Neuronal stem cell (in vitro differentiated cells): ENCODE measurements at regions not wholly inside any gene's neighbourhood (a gene's known extent, or its start where the extent isn't known, plus 50 kb on each side); places are given as distances from the start of the nearest gene placed in this dataset.

Experiments
- DNase-seq: peaks from one replicate; pipeline ENCODE4 v3.0.0-alpha.2; 2013; ENCODE audit warnings: low spot score
- H2AFZ ChIP-seq: one replicate; pipeline ENCODE4 v1.6.1; 2013; ENCODE audit warnings: mild to moderate bottlenecking, low read length, inconsistent platforms
- H2AK5ac ChIP-seq: 2 replicates; pipeline ENCODE4 v1.6.1; 2013; ENCODE audit warnings: low read depth, mild to moderate bottlenecking, inconsistent platforms, low read length, moderate library complexity, mixed read lengths
- H2BK120ac ChIP-seq: 2 replicates; pipeline ENCODE4 v1.6.1; 2013; ENCODE audit warnings: low read depth, mild to moderate bottlenecking, inconsistent platforms, low read length, moderate library complexity, mixed read lengths
- H2BK12ac ChIP-seq: one replicate; pipeline ENCODE4 v1.6.1; 2013; ENCODE audit warnings: low read length, inconsistent platforms
- H2BK15ac ChIP-seq: 2 replicates; pipeline ENCODE4 v1.6.1; 2013; ENCODE audit warnings: mild to moderate bottlenecking, low read length, inconsistent platforms, mixed read lengths
- H2BK5ac ChIP-seq: one replicate; pipeline ENCODE4 v1.6.1; 2013; ENCODE audit warnings: inconsistent platforms, mild to moderate bottlenecking, low read length, moderate library complexity
- H3K14ac ChIP-seq: one replicate; pipeline ENCODE4 v1.6.1; 2013; ENCODE audit warnings: low read length, inconsistent platforms
- H3K18ac ChIP-seq: 2 replicates; pipeline ENCODE4 v1.6.1; 2013; ENCODE audit warnings: low read length, inconsistent platforms
- H3K23ac ChIP-seq: 2 replicates; pipeline ENCODE4 v1.6.1; 2013; ENCODE audit warnings: low read depth, mild to moderate bottlenecking, mixed read lengths, low read length, inconsistent platforms; ENCODE audit not compliant: poor library complexity
- H3K27ac ChIP-seq: replicated peaks from 3 replicates; pipeline ENCODE4 v1.5.1; 2013; ENCODE audit warnings: low read length, inconsistent platforms
- H3K27me3 ChIP-seq, 3 experiments: 2 replicates each; pipeline ENCODE4 v1.6.1; 2013; ENCODE audit warnings: low read length in 3 of 3, mild to moderate bottlenecking in 2 of 3, inconsistent platforms in 1 of 3, low read depth in 1 of 3, mixed read lengths in 1 of 3, moderate library complexity in 1 of 3; ENCODE audit not compliant: control insufficient read depth in 3 of 3, insufficient read depth in 3 of 3
- H3K36me3 ChIP-seq, 2 donors: replicated peaks in 1 of 2; 2 replicates each; pipeline ENCODE4 v1.6.1; 2013; ENCODE audit warnings: low read length in 2 of 2; ENCODE audit not compliant: control insufficient read depth in 2 of 2, insufficient read depth in 2 of 2
- H3K4ac ChIP-seq: 2 replicates; pipeline ENCODE4 v1.6.1; 2013; ENCODE audit warnings: inconsistent platforms, mild to moderate bottlenecking, low read length, moderate library complexity
- H3K4me1 ChIP-seq, 2 donors: 1 replicate in 1 of 2; 2 replicates in 1 of 2; pipeline ENCODE4 v1.6.1; 2013; ENCODE audit warnings: low read length in 2 of 2, low read depth in 1 of 2; ENCODE audit not compliant: control insufficient read depth in 2 of 2, insufficient read depth in 1 of 2
- H3K4me2 ChIP-seq: one replicate; pipeline ENCODE4 v1.6.1; 2013; ENCODE audit warnings: mild to moderate bottlenecking, low read length, inconsistent platforms; ENCODE audit not compliant: insufficient read depth, poor library complexity, severe bottlenecking
- H3K4me3 ChIP-seq, 2 donors: 2 replicates each; pipeline ENCODE4 v1.5.1; 2013; ENCODE audit warnings: low read length in 2 of 2, mild to moderate bottlenecking in 2 of 2, inconsistent platforms in 1 of 2, moderate library complexity in 1 of 2
- H3K79me1 ChIP-seq: one replicate; pipeline ENCODE4 v1.6.1; 2013; ENCODE audit warnings: low read depth, mild to moderate bottlenecking, inconsistent platforms, low read length, moderate library complexity
- H3K9ac ChIP-seq: one replicate; pipeline ENCODE4 v1.6.1; 2013; ENCODE audit warnings: mild to moderate bottlenecking, low read depth, low read length, inconsistent platforms; ENCODE audit not compliant: poor library complexity
- H3K9me3 ChIP-seq, 2 donors: replicated peaks in 1 of 2; 2 replicates each; pipeline versions ENCODE3 to v1.6.1; 2013; ENCODE audit warnings: low read length in 2 of 2, mild to moderate bottlenecking in 2 of 2, inconsistent platforms in 1 of 2, low read depth in 1 of 2, mixed read lengths in 1 of 2, moderate library complexity in 1 of 2; ENCODE audit not compliant: control insufficient read depth in 2 of 2, insufficient read depth in 1 of 2
- H4K8ac ChIP-seq: one replicate; pipeline ENCODE4 v1.6.1; 2013; ENCODE audit warnings: low read depth, mild to moderate bottlenecking, inconsistent platforms, low read length, moderate library complexity
- H4K91ac ChIP-seq: one replicate; pipeline ENCODE4 v1.6.1; 2013; ENCODE audit warnings: low read length, low read depth, mild to moderate bottlenecking, inconsistent platforms; ENCODE audit not compliant: poor library complexity
- WGBS, 2 donors: extraction: QIAGEN DNeasy Blood & Tissue Kit; methylation state at CpG; one replicate each; pipeline ENCODE4 v1.1.7; 2013; ENCODE audit warnings: missing lambda C conversion rate in 2 of 2, mixed read lengths in 1 of 2; ENCODE audit not compliant: insufficient read length in 2 of 2, insufficient replicate concordance in 1 of 2; ENCODE audit errors: extremely low coverage in 2 of 2; 5-methylcytosine and 5-hydroxymethylcytosine counted together

DNA sequence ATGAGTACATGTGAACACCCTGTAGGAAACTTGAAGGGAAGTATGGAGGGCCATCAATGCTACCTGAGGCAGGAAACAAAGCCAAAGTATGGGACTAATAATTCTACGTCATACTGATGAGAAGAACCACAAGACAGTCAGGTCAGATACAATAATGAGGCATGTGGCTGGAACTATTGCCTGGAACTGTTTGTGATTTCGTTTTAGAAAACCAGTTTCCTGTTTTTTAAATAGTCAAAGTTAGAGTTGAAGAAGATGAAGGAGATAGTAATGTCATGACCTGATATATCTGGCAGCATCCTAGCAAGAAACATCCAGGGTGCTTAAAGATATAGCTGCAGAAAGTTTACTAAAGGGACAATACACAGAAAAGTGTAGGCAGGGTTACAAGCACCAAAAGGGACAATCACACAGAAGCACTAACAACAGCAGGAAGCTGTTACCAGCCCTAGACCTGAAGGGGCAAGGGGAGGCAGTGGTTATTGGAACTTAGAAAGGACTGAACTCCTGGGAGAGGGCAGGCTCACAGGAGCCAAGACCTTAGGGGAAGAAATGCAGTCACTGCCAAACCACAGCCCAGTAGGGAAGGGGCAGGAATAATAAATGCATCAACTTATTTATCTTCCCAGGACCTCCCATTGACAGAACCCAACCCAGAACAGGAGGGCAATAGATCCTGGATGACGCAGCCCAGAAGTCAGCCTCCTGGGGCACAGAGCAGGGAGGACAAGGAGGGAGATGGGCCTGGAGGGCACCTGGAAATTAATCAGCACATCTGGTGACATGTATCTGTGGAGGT is 302.1 kb upstream of the STT3B start:
- Histone ChIP-seq H2BK120ac (no peak overlapping the region), H3K9ac (peak overlapping the region; percentile 70), H3K27me3 (no peaks in the 10 kb centered on the region), H3K4me2 (no peak overlapping the region), H2BK15ac (no peak overlapping the region), H3K23ac (no peak overlapping the region), H4K91ac (no peak overlapping the region), H3K4me3 (no peak overlapping the region), H3K27ac (no peak overlapping the region), H2AK5ac (no peak overlapping the region), H3K18ac (no peak overlapping the region), H3K36me3 (no peaks in the 10 kb centered on the region), H3K79me1 (no peaks in the 10 kb centered on the region), H3K14ac (no peak overlapping the region), H2BK5ac (no peak overlapping the region), H4K8ac (no peak overlapping the region), H3K4me1 (peaks cover 0 to 2% of the 10 kb centered on the region in 2 donors), H2AFZ (no peak overlapping the region), H2BK12ac (no peak overlapping the region), H3K4ac (no peak overlapping the region), H3K9me3 (no peaks in the 10 kb centered on the region)
- DNase-seq: no peak
- WGBS, 2 donors: no CpG with 5 or more reads among the region's 3 CpGs

DNA sequence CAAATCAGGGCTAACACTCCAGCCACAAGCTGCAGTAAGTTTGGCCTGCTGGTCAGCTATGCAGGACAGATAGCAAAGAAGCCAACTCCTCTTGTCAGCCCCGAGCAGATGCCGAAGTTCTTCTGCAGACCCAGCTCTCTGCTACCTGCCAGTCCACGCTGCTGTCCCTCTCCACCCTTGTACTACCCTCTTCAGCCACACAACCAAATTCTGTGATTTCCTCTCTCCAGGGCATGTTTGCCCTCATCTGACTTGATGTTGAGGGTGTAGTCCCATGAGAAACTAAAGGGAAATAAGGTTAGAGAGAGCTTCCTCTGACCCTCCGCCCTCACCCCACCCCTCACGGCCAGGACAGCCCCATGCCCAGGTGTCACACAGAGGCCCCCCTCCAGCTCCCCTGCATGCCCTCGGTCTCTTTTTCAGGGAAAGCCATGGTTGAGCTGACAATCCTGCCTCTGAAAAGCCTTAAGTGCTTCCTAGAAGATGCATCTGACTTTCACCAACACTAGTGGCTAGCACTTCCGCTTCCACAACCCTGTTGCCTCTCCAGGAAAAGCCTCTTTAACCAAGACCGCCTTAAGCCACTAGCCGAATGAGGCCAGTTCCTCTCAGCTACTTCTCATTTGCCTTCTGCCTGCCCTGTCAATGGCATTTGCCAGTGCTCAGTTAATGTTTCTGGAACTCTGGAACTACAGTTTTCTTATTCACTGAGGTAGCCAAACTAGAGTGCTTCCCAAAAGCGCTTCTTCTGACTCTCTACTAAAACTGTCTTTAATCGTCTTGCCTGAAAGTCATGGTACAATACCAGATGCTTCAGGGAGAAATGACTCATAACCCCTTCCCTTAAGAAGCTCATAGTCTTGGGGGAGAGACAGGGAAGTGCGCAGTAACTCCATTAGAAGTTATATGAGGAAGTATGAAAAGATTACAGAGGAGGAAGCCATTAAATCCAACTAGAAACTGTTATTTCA is 300.4 kb upstream of the STT3B start:
- no peak overlapping the region for H3K4me3 ChIP-seq
- H3K4me1 ChIP-seq: peaks cover 0 to 2% of the 10 kb centered on the region in 2 donors
- H3K27ac ChIP-seq: no peak overlapping the region
- H2BK15ac ChIP-seq: no peak overlapping the region
- H3K79me1 ChIP-seq: no peaks in the 10 kb centered on the region
- H3K9me3 ChIP-seq: no peaks in the 10 kb centered on the region
- no peak overlapping the region for H3K23ac ChIP-seq
- no peak overlapping the region for H2BK12ac ChIP-seq
- DNase-seq: no peak
- H4K91ac ChIP-seq: no peak overlapping the region
- no peak overlapping the region for H2BK120ac ChIP-seq
- no peaks in the 10 kb centered on the region for H3K36me3 ChIP-seq
- no peak overlapping the region for H3K4me2 ChIP-seq
- no peak overlapping the region for H3K14ac ChIP-seq
- H3K18ac ChIP-seq: no peak overlapping the region
- H2AK5ac ChIP-seq: no peak overlapping the region
- no CpG with 5 or more reads among the region's 12 CpGs for WGBS, 2 donors
- no peak overlapping the region for H2BK5ac ChIP-seq
- no peak overlapping the region for H4K8ac ChIP-seq
- no peak overlapping the region for H3K9ac ChIP-seq
- no peaks in the 10 kb centered on the region for H3K27me3 ChIP-seq
- H3K4ac ChIP-seq: no peak overlapping the region
- H2AFZ ChIP-seq: peak overlapping the region; percentile 23

DNA sequence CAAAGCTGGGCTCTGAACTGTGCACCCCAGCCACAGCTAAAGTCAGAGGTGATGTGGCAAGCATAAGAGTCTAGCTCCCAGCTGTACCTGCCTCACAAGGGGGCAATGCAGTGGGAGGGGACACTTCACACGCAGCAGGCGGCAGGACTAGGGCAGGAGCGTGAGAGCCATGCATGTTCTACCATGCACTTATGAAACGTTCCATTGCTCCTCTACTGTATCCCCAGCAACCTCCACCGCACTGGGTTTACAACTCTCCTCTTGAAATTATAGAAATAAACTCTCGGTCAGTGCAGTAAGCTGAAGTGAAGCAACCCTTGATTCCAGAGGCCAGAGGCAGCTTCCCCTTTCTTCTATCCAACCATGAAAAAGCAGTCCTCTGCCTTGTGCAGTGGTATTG is 298.6 kb upstream of the STT3B start:
- Histone ChIP-seq H3K27me3 (no peaks in the 10 kb centered on the region), H3K4me3 (no peak overlapping the region), H2AFZ (no peak overlapping the region), H3K27ac (no peak overlapping the region), H2BK15ac (no peak overlapping the region), H3K9me3 (no peaks in the 10 kb centered on the region), H2BK5ac (no peak overlapping the region), H4K91ac (no peak overlapping the region), H3K14ac (no peak overlapping the region), H3K18ac (peak overlapping the region; percentile 62), H2AK5ac (no peak overlapping the region), H3K4me1 (peaks cover 0 to 2% of the 10 kb centered on the region in 2 donors), H3K4me2 (no peak overlapping the region), H3K9ac (no peak overlapping the region), H2BK120ac (no peak overlapping the region), H3K79me1 (no peaks in the 10 kb centered on the region), H3K4ac (no peak overlapping the region), H3K36me3 (no peaks in the 10 kb centered on the region), H2BK12ac (no peak overlapping the region), H4K8ac (no peak overlapping the region), H3K23ac (no peak overlapping the region)
- no CpG with 5 or more reads among the region's 6 CpGs for WGBS, 2 donors
- DNase-seq: no peak
